ENCODE measurements at regions not wholly inside any gene's neighbourhood (a gene's known extent, or its start where the extent isn't known, plus 50 kb on each side); places are given as distances from the start of the nearest gene placed in this dataset.

DNA sequence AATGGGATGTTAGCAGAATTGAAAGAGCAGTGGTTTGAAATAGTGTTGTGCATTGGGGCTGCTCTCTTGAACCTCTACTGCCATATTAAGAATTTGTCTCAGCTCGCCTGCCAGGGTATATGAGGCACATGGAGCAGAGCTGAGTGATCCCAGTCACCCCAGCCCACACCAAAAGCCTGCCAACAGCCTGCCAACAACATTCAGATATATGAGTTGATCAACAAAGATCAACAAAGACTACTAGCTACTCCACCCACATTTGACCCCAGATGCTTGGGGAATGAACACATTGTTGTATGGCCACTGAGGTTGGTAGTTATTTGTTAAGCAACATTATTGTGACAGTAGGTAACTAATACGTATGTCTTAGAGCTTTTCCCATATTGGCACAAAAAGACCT is 570.9 kb upstream of the IL12A start:
- no peak overlapping the region for H3K27ac ChIP-seq
- DNase-seq (ENCODE audit: low read depth, low spot score): no peak

DNA sequence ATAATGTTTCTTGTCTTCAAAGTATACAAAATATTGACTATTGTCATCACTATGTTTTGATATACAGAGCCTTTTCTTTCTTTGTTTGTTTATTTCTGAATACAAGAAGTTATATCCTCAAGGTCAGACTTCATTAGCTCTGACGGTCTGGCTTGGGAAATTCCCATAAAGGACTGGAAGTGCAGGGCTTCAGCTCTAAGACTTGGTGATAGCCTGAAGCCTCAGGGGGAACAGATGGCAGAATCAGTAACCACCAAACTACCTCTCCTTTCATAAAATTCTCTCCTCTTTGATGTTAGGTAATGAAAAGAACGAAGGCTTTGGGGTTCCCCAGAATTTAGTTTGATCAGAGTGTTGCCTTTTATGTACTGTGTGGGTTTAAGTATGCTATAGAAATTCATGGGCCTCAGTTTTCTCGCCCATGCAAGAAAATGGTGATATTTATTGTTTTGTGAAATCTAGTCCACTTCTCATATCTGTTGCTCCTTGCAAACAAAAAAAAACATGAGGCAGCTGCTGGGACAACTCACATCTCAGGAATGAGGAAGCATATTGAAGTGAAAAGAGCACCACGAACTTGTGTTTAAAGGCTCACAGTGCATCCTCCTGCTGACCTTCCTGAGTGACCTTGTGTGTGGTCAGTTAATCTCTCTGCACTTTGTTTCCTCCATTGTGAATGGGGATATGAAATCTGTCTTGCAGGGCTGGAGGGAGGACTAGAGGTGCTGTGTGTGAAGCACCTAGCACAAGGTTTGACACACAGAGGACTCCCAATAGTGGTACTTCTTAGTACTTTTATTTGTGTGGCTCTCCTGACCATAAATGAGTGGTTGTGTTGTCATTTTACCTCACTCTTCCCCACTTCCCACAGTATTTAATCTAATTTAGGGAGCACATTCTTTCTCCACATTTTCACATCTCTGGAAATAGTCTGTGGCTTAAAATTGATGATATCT is 569.8 kb upstream of the IL12A start:
- peak; percentile 6 for DNase-seq (ENCODE audit: low read depth, low spot score)
- H3K27ac ChIP-seq: no peak overlapping the region

DNA sequence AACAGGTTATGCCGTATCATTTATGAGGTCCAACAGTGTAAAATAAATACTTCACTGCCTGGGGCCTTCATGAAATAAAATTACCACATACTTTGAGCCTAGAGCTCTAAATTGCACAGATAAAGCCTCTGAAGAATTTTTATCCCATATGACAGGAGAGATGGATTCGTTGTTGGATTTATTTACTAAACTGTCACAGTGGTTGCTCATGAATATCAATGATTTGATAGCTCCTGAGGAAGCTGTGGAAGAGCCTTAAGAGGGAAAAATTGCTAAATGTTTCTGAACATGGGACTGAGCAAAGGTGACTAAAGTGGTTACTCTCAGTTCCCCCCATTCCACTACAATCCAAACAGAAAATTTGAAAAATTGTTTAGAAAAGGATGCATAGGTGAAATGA is 558.9 kb upstream of the IL12A start:
- no peak for DNase-seq (ENCODE audit: low read depth, low spot score)
- no peak overlapping the region for H3K27ac ChIP-seq

DNA sequence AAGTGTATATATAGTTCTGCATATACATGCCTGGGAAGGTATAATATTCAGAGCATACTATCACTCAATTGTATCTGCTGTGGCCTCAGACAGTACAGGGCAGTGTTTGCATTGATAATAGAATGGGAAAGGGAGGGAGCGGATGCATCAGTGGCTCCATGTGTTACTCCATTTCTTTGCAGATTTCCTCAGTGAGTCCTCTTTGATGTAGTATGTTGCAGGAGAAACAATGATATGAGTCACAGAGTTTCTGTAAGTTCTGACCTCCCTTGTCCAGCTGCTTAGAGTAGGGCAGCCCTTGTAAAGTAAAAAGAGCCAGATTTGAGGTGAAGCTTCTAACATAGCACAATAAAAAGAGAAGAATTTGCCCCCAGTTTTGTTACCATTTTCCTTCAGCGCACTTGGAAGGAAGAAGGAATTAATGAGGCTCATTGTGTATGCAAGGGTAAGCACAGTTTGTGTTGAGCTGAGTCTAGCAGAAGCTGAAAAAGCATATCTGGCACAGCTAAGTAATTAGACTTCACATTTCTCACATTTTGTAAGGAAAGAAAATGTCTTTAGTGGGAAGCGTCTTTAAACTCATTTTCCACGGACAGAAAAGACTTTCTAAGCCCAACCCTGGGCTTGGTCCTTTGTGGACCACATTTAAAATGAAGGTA is 555.8 kb upstream of the IL12A start:
- no peak for DNase-seq (ENCODE audit: low read depth, low spot score)
- no peak overlapping the region for H3K27ac ChIP-seq

DNA sequence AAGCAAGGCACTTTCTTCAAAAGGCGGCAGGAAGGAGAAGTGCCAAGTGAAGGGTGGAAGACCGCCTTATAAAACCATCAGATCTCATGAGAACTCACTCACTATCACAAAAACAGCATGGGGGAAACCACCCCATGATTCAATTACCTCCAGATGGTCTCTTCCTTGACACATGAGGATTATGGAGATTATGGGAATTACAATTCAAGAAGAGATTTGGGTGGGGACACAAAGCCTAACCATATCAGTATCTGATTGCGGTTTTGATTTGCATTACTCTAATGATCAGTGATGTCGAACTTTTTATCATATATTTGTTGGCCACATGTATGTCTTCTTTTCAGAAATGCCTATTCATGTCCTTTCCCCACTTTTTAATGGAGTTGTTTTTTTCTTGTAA is 549.3 kb upstream of the IL12A start:
- DNase-seq (ENCODE audit: low read depth, low spot score): no peak
- H3K27ac ChIP-seq: no peak overlapping the region

DNA sequence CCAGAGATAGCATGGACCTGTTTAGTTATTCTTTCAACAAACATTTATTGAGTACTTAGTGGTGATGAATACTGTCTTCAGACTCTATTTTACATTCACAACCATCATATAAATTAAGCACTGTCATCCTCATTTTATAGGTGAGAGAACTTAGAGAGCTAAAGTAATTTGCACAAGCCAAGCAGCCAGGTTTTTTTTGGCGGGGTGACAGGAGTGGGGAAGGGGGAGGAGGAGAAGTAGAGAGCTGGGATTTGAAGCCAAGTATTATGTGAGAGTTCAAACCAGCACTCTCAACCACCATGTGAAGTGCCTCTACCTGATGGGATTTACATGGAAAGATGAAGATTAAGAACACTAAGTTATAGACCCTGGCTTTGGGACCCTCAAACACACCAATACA is 547.4 kb upstream of the IL12A start:
- DNase-seq (ENCODE audit: low read depth, low spot score): no peak
- H3K27ac ChIP-seq: no peak overlapping the region

DNA sequence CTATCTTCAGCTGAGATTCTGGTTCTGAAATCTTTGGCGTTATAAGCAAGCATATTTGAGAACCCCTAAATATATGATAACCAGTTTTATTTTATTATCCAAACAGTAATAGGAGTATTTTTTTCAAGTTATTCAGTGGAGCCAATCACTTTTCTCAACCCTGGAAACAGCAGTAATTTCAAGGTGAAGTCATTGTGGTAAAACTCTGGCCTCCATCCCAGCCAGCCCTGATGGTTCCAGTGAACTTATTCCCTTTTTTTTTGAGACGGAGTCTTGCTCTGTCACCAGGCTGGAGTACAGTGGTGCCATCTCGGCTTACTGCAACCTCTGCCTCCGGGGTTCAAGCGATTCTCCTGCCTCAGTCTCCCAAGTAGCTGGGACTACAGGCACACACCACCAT is 545.4 kb upstream of the IL12A start:
- no peak overlapping the region for H3K27ac ChIP-seq
- no peak for DNase-seq (ENCODE audit: low read depth, low spot score)

DNA sequence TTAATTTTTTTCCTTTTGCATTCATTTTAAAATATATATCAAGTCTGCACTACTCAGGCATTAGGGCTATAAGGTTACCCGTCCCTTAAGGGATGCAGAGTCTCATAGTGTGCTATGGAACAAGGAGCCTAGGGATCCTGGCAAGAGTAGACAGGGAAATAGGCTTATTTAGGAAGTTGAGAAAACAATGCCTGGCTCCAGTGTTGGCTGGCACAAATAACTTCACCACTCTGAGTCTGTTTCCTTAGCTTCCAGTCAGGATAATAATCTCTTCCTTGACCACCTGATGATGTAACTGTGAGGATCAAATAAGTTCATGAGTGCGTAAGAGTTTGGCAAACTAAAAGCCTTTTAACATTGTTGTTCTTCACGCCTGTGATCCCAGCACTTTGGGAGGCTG is 540.8 kb upstream of the IL12A start:
- no peak for DNase-seq (ENCODE audit: low read depth, low spot score)
- no peak overlapping the region for H3K27ac ChIP-seq

DNA sequence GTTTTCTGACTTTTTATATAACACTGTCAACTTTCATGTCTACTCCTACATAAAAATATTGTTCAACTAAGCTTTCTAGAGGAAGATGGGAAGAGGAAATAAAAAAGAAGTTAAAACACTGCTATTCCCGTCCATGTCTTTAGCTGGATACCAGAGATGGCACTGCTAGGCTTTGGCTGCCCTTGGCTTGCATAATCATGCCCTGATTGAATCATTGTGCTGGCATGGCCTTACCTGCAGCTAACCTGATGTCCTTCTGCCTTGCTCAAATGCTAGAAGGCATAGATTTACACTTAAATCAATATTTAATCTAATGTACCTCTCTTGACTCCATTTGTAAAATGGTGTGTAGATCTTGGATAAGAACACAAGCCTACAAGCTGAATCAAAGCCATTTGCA is 539.7 kb upstream of the IL12A start:
- DNase-seq (ENCODE audit: low read depth, low spot score): no peak

DNA sequence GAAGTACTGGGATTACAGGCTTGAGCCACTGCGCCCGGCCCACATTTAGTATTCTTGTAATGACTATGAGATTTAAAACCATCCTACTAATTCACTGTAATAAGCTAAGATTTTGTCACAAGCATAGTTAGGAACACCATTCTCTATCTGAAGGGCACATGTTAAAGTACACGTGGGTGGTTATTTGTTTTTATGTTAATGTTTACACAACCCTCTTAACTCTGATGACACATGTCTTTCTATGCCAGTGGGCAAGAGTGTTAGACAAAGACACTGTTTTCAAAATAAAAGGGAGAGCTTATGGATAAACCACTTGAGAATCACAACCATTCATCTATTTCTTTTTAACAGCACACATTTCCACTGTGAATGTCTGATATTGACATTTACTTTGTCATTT is 537.6 kb upstream of the IL12A start:
- DNase-seq (ENCODE audit: low read depth, low spot score): no peak
- no peak overlapping the region for H3K27ac ChIP-seq

More for the DNA sequence above, 539.7 kb upstream of the IL12A start:
- H3K27ac ChIP-seq: no peak overlapping the region

DNA sequence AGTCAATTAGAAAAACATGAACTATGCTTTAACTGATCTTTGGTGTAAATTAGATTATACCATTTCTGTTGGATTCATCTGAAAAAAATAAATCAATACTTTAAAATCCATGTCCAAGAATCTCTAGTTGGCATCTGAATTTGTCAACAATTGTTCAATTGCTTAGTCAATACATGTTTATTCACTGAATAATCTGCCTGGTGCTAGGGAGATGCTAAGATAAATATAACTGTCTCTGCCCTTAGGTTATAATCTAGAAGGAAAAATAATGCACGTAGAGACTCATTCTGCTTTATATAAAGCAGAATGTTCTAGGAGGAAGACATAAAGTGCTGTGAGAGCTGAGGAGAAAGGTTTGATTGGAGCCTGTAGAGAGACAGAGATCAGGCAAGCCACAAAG is 537.2 kb upstream of the IL12A start:
- H3K27ac ChIP-seq: no peak overlapping the region
- DNase-seq (ENCODE audit: low read depth, low spot score): no peak

DNA sequence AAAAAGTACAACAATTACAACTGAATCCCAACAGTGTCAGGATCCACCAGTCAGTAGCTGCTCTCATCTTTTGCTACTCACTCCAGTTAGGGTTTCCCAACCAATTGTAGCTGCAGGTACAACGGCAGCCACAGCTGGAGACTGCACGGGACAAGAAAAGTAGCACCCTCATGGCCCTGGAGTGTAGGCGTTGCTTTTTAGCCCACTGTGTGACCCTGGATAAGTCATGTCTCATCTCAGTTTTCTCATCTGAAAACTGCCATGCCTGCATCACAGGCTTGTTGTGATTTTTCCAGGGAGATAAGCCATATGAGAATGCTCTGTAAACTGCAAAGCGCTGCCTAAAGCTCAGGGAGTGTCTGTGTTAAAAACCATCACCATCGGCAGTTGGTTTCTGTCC is 535.6 kb upstream of the IL12A start:
- DNase-seq (ENCODE audit: low read depth, low spot score): no peak

DNA sequence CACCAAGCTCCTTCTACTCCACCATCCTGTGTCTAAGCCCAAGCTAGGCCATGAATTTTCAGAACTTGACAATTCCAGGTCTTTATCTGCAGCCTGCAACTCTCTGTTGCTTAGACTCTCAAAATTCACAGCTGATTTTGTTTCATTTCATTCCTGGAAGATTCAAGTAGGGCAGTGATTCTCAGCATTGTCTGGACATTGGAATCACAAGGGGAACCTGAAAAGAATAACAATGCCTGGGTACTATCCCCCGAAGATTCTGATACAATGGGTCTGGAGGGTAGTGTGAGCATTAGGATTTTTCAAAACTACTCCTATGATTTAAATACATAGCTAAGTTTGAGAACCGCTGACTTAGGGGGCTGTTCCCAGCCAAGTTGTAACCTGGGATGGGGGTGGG is 534.7 kb upstream of the IL12A start:
- DNase-seq (ENCODE audit: low read depth, low spot score): no peak
- no peak overlapping the region for H3K27ac ChIP-seq

More for the DNA sequence above, 535.6 kb upstream of the IL12A start:
- H3K27ac ChIP-seq: no peak overlapping the region

DNA sequence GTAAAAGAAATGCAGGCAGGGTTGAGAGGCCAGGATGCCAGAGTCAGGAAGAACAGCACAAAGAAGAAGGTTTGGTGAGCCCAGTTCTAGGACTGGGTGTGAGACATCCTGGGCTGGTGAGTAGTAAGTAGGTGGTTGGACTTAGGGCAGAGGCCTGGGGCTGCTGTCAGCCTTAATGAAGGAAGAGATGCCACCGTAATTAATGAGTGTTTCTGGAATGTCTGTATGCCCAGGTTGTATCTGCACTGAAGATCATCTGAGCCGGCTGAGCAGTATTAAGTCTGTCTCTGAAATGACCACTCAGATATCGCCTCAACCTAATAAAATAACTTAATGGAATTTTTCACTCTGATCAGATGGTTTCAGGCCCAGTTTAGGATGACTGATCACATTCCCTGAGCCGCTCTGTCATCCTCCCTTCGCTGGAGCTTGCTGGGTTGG is 532.9 kb upstream of the IL12A start:
- DNase-seq (ENCODE audit: low read depth, low spot score): no peak
- no peak overlapping the region for H3K27ac ChIP-seq

DNA sequence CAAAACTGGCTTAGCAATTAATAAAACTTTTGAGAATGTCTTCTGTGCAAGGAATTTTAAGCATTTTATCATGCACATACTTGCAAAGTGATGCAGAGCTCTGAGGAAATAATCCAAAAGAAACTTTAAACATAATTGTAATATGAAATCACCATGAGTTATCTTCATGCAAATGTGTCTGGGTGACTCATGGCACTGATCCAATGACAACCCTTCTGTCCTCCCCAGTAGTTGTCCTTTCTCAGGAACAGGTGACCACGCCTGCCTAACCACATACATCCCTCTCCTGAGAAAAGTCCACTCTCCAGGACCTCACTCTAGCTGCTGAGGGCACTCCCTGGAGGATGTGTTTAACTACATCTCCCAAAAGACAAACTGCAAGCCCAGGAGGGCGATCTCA is 530.6 kb upstream of the IL12A start:
- peak; percentile 89 for DNase-seq (ENCODE audit: low read depth, low spot score)
- peak overlapping the region; percentile 48 for H3K27ac ChIP-seq

DNA sequence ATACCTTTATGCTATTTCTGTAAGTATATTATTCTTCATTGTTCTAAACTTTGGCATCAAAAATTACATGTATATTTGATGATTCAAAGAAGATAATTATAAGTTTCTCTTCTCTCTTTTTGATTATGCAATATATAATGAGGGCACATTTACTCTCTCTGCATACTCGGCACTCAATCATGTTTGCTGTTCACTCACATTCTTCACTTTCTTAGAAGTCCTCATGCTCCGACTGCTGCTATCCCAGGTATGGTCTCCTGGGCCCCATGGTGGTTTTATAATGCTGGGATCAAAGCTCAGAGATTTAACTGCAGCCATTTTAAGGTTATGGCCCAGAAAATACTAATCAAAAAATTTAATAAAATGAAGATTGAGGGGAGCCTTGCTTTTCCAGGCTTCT is 529.7 kb upstream of the IL12A start:
- DNase-seq (ENCODE audit: low read depth, low spot score): no peak
- H3K27ac ChIP-seq: peak overlapping the region; percentile 48

DNA sequence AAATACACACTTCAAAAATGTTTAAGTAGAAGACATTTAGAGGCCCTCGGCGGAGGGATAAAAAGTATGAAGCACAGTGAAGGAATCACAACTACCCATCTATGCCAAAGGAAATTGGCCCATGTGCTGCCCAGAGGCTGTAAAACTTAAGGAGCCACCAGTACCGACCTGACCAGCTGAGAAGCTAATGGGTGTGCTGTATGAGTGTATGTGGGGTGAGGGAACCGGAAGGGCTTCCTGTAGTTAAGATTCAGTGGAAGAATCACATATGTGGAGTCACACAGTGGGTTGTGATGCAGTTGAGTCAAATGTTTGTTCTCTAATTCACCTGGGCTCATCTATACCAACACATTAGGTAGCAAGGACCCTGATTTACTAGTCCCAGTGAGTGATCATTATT is 516.0 kb upstream of the IL12A start:
- peak overlapping the region; percentile 37 for H3K27ac ChIP-seq
- no peak for DNase-seq (ENCODE audit: low read depth, low spot score)

DNA sequence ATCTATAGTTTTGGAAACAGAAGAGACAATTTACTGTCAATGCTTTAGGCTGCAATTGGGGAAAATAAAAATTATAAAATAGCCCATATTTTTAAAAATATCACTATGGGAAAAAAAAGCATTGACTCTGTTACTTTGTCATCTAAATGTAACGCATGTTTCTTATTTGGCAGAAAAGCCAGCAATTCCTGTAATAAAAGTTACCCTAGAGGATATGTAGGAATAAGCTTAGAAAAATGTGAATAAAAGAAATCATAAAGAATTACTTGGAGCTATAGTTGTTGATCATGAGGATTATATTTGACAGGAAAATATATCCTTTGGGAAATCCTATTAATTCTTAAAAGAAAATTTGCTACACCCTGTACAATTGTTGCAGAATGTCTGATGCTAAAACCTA is 515.4 kb upstream of the IL12A start:
- H3K27ac ChIP-seq: peak overlapping the region; percentile 37

DNA sequence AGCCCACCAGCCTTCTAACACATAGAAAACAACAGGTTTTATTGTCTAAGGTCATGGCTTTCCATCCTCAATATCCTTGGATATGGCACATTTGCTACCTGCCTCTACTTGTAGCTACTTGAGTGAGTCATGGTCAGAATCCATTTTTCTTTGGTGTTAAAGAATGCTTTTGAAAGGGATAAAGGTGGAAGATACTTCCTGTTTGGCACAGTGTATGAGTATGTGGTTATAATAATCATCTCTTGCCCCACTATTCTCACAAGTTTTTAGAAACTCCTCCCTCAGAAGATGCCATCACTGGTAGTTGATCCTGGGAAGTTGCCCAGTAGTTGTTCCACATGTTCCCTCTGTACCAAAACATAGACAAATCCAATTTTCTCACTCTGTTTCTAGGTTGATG is 508.6 kb upstream of the IL12A start:
- no peak overlapping the region for H3K27ac ChIP-seq
- DNase-seq (ENCODE audit: low read depth, low spot score): peak; percentile 86

More for the DNA sequence above, 515.4 kb upstream of the IL12A start:
- DNase-seq (ENCODE audit: low read depth, low spot score): no peak

DNA sequence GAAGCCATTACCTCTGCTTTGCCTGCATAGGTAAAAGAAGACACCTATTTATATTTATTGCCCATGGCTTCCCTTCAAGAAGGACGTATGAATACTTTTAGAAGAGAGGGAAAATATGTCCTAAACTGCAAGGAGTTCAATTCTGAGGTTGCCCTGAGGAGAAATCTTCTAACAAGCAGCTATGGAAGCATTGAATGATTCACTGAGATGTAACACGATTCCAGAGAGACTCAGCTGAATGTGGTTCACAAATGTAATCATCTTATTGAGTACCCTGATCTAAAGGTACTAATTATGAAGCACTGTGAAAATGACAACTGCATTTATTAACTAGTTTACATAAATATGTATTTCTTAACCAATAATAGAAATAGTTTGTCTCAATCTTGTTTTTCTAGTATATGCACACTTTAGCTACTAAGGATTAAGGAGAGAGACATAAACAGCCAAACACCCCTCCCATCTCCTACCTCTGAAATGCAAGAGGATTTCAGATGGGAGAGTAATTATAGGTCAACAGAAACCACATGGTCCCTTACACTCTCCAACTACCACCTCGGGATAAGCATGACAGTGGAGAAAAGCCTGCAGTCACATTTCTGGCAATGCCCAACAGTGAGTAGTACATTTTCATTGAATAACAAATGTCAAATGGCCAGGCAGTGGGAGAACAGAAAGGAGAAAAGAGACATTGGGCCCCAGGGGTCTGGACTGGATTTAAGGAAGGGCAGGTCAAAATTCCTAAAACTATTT is 506.2 kb upstream of the IL12A start:
- no peak for DNase-seq (ENCODE audit: low read depth, low spot score)
- H3K27ac ChIP-seq: no peak overlapping the region

DNA sequence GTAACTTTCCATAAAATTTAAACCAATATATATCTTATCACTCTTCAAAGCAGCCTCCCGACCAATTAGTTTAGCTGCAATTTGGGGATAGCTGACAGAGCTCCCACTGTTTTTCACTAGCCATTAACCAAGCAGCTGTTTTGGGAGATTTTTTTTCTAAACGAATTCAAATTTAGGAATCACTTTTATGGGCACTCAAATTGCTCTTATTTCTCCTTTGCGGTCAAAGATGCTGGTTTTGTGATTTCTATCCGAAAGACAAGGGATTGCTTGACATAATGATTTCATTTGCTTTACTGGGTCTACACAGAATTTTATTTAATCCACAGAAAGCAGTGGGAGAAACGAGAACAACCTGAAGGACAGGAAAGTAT is 505.7 kb upstream of the IL12A start:
- DNase-seq (ENCODE audit: low read depth, low spot score): no peak
- no peak overlapping the region for H3K27ac ChIP-seq

Data from epithelial cell of prostate (primary cell).